ENCODE measurements at regions not wholly inside any gene's neighbourhood (a gene's known extent, or its start where the extent isn't known, plus 50 kb on each side); places are given as distances from the start of the nearest gene placed in this dataset.

DNA sequence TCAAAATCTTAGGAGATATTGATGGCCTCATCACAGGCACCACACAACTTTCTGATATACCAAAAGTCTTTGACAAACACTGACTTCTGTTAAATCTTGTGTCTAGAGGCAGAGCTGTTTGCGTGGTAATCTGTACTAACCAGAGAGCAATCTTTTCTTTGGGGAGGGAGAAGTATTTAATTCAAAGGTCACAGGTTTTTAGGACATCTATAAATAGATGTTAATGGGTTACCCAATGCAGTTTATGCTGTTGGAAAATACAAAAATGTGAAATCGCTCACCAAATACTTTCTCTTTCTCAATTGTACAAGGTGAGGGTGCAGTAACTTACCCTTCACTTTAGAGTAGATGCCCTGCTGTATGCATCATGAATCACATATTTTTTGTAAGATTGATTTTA, 510.5 kb downstream of the NSUN3 start:
- TF ChIP-seq, protein P1, sequence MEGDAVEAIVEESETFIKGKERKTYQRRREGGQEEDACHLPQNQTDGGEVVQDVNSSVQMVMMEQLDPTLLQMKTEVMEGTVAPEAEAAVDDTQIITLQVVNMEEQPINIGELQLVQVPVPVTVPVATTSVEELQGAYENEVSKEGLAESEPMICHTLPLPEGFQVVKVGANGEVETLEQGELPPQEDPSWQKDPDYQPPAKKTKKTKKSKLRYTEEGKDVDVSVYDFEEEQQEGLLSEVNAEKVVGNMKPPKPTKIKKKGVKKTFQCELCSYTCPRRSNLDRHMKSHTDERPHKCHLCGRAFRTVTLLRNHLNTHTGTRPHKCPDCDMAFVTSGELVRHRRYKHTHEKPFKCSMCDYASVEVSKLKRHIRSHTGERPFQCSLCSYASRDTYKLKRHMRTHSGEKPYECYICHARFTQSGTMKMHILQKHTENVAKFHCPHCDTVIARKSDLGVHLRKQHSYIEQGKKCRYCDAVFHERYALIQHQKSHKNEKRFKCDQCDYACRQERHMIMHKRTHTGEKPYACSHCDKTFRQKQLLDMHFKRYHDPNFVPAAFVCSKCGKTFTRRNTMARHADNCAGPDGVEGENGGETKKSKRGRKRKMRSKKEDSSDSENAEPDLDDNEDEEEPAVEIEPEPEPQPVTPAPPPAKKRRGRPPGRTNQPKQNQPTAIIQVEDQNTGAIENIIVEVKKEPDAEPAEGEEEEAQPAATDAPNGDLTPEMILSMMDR (IDR thresholded peaks at IDR 0.05; ENCODE audit: insufficient read depth, missing control alignments) = no peak
- FAIRE-seq = no peak
- no peak for DNase-seq (ENCODE audit: insufficient read length, low spot score)

- DNase-seq (ENCODE audit: insufficient read length, low spot score) (no peak), FAIRE-seq (no peak)
- TF ChIP-seq, protein P1 (IDR thresholded peaks at IDR 0.05; ENCODE audit: insufficient read depth, missing control alignments) = no peak
These were observed 524.4 kb downstream of the NSUN3 start for GRCh38 chr3:94587291-94587690.

DNA sequence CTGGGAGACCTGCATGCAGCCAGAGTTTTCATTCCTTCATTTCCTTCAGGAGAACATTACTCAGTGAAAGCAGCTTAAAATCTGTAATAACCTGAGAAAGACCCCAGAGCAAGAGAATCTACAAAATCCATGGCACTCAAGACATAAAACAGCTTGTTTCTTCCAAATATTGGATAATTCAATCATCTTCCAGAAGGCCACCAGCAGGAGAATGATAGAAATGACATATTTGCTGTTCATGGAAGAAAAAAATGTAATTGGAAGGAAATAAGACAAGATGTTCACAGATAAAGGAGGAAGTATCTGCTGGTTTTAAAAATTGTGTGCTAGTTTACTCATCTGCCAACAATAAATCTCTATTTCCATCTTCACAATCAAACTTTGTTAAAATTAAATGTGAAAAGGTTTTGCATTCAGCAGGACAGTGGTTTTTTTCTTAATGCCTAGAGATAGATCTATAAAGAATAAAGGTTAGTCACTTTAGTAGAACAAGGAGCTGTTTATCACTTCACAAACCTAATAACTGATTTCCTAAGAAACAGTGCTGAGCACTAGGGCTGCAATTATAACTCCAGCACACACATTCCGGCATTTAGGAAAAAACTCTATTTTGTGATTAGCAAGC, 530.8 kb downstream of the NSUN3 start:
- TF ChIP-seq, protein P1 (IDR thresholded peaks at IDR 0.05; ENCODE audit: insufficient read depth, missing control alignments) = no peak
- no peak for FAIRE-seq
- DNase-seq (ENCODE audit: insufficient read length, low spot score) = no peak

- DNase-seq (ENCODE audit: insufficient read length, low spot score) (no peak), FAIRE-seq (no peak)
- TF ChIP-seq, protein P1 (IDR thresholded peaks at IDR 0.05; ENCODE audit: insufficient read depth, missing control alignments) = no peak
These were observed 533.3 kb downstream of the NSUN3 start for GRCh38 chr3:94596141-94596540.

GRCh38 chr3:94596887-94597566, 534.2 kb downstream of the NSUN3 start:
- DNase-seq (ENCODE audit: insufficient read length, low spot score) (no peak), FAIRE-seq (no peak)
- TF ChIP-seq, protein P1 (IDR thresholded peaks at IDR 0.05; ENCODE audit: insufficient read depth, missing control alignments) = no peak

DNA sequence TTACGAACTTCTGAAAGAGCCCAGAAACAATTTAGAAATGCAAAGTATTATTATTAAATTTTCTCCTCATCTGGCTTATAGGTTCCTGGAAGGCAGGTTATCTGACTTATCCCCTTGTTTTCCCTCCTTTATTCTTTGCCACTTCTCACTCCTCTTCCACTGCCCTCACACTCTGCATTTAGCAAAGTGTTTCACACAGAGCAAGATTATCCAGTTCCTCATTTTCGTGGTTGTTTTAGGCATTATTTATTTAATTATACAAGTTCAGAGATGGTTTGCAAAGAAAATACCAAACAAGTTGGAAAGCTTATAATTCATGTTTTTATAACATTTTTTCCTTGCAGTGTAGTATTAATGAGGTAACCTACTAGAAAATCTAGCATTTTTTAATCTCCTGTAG, 544.9 kb downstream of the NSUN3 start:
- no peak for FAIRE-seq
- DNase-seq (ENCODE audit: insufficient read length, low spot score) = no peak
- TF ChIP-seq, protein P1 (IDR thresholded peaks at IDR 0.05; ENCODE audit: insufficient read depth, missing control alignments) = no peak

DNA sequence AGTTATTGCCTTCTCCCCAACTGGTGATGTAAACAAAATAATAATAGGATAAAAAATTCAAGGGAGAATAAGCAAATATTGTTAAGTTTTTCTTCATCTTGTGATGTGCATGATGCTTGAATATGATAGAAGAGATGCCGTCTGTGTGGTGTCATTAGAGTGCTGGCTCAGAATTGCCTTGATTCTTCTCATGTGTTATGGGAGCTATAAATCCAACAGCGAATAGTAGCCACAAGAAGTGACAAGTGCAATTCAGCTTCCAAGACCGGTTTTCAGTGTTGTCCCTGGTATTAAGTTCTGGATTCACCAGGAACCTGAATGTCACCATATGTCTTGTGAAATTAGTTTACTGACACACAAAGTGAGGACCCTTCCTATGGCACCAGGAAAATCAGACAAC, 547.0 kb downstream of the NSUN3 start:
- FAIRE-seq (no peak), DNase-seq (ENCODE audit: insufficient read length, low spot score) (no peak)
- TF ChIP-seq, protein P1 (IDR thresholded peaks at IDR 0.05; ENCODE audit: insufficient read depth, missing control alignments) = no peak
